GM23248 (cell line): ENCODE measurements at regions not wholly inside any gene's neighbourhood (a gene's known extent, or its start where the extent isn't known, plus 50 kb on each side); places are given as distances from the start of the nearest gene placed in this dataset.

Experiments used
- DNase-seq: peaks from one replicate; pipeline ENCODE4 v3.0.0-alpha.2; 2015
- H2AFZ ChIP-seq: fragments of 200-600 bp; sonication (generic); 2 replicates; pipeline ENCODE4 v1.6.1; 2016; ENCODE audit warnings: antibody characterized with exemption
- H3F3A ChIP-seq: fragments of 200-600 bp; sonication (generic); 2 replicates; pipeline ENCODE4 v1.6.1; 2016; ENCODE audit warnings: mild to moderate bottlenecking, antibody characterized with exemption, mixed run types; ENCODE audit not compliant: insufficient read depth
- H3K27ac ChIP-seq: fragments of 200-600 bp; sonication (generic); 2 replicates; pipeline ENCODE4 v1.5.1; 2016; ENCODE audit warnings: mild to moderate bottlenecking
- H3K27me3 ChIP-seq: fragments of 200-600 bp; sonication (generic); replicated peaks from 2 replicates; pipeline ENCODE4 v1.6.1; 2016; ENCODE audit warnings: mild to moderate bottlenecking; ENCODE audit not compliant: insufficient read depth
- H3K36me3 ChIP-seq: fragments of 200-600 bp; sonication (generic); 2 replicates; pipeline ENCODE4 v1.6.1; 2016; ENCODE audit warnings: low read depth, mild to moderate bottlenecking
- H3K4me1 ChIP-seq: fragments of 200-600 bp; sonication (generic); 2 replicates; pipeline ENCODE4 v1.6.1; 2016; ENCODE audit warnings: mild to moderate bottlenecking; ENCODE audit not compliant: insufficient read depth
- H3K4me2 ChIP-seq: fragments of 200-600 bp; sonication (generic); one replicate; pipeline ENCODE4 v1.6.1; 2016; ENCODE audit warnings: mild to moderate bottlenecking; ENCODE audit not compliant: unreplicated experiment
- H3K4me3 ChIP-seq: fragments of 200-600 bp; sonication (generic); 2 replicates; pipeline ENCODE4 v1.5.1; 2016; ENCODE audit warnings: mild to moderate bottlenecking
- H3K79me2 ChIP-seq: fragments of 200-600 bp; sonication (generic); 2 replicates; pipeline ENCODE4 v1.6.1; 2016; ENCODE audit warnings: mild to moderate bottlenecking; ENCODE audit not compliant: insufficient read depth
- H3K9ac ChIP-seq: fragments of 200-600 bp; sonication (generic); 2 replicates; pipeline ENCODE4 v1.6.1; 2016; ENCODE audit warnings: mild to moderate bottlenecking
- H3K9me2 ChIP-seq: fragments of 200-600 bp; sonication (generic); 2 replicates; pipeline ENCODE4 v1.6.1; 2016; ENCODE audit warnings: mixed run types, mild to moderate bottlenecking, moderate library complexity; ENCODE audit not compliant: insufficient read depth
- H3K9me3 ChIP-seq: fragments of 200-600 bp; sonication (generic); one replicate; pipeline ENCODE4 v1.6.1; 2017; ENCODE audit warnings: low read depth
- H4K20me1 ChIP-seq: fragments of 200-600 bp; sonication (generic); 2 replicates; pipeline ENCODE4 v1.6.0; 2016; ENCODE audit not compliant: insufficient read depth
- EZH2 ChIP-seq: fragments of 200-600 bp; sonication (generic); IDR thresholded peaks from 2 replicates; pipeline ENCODE4 v1.6.1; 2018; ENCODE audit warnings: antibody characterized with exemption, mild to moderate bottlenecking; ENCODE audit not compliant: insufficient read depth, poor library complexity, severe bottlenecking
- EZH2phosphoT487 ChIP-seq: fragments of 200-600 bp; sonication (generic); IDR thresholded peaks from 2 replicates; pipeline ENCODE4 v1.6.1; 2018; ENCODE audit warnings: antibody characterized with exemption, moderate library complexity, mild to moderate bottlenecking, low read depth; ENCODE audit not compliant: insufficient read depth
- WGBS, 2 experiments: methylation state at CpG; one replicate each; pipeline ENCODE4 v1.1.6; 2015 to 2017; ENCODE audit warnings: low lambda C conversion rate in 2 of 2, low coverage in 1 of 2; ENCODE audit errors: missing lambda C conversion rate in 2 of 2; 5-methylcytosine and 5-hydroxymethylcytosine counted together
- in situ Hi-C: fragments of 300-500 bp; cut with MboI; formaldehyde crosslinking; loops from 2 replicates; pipeline ENCODE4 v1.15.0; 2020

DNA sequence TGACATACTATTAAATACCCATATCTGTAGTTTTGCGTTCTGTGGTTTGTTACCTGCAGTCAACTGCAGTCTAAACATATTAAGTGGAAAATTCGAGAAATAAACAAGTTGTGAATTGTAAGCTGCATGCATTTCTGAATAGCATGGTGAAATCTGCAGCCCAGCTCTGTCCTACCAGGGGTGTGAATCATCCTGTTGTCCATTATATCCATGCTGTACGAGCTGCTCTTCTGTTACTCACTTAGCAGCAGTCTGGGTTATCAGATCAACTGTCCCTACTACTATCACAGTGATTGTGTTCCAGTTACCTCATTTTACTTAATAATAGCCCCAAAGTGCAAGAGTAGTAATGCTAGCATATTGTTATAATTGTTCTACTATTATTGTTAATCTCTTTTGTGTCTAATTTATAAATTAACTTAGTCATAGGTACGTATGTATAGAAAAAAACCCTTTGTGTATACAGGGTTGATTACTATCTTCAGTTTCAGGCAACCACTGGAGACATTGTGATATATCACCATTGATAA lies 173.7 kb upstream of the FAT4 start:
- no peaks in the 10 kb centered on the region for H3K36me3 ChIP-seq
- no peaks in the 10 kb centered on the region for H3K27me3 ChIP-seq
- 0 out of 2 replicates have a peak, but pooled peaks cover 7% of the 10 kb centered on the region for H3K4me1 ChIP-seq
- H2AFZ ChIP-seq, result no peak overlapping the region
- H3K79me2 ChIP-seq, result no peaks in the 10 kb centered on the region
- WGBS, 2 experiments, result 72 to 73% methylated on average over 4 of the region's 4 CpGs
- no peak overlapping the region for H3K9ac ChIP-seq
- H3K27ac ChIP-seq, result no peak overlapping the region
- H3K4me2 ChIP-seq, result no peak overlapping the region
- in situ Hi-C loops, result no loop called here
- H3K9me2 ChIP-seq, result no peaks in the 10 kb centered on the region
- no peaks in the 10 kb centered on the region for H4K20me1 ChIP-seq
- no peaks in the 10 kb centered on the region for H3F3A ChIP-seq
- H3K4me3 ChIP-seq, result no peak overlapping the region
- no peak for TF ChIP-seq EZH2
- TF ChIP-seq EZH2phosphoT487, result no peak
- H3K9me3 ChIP-seq, result no peaks in the 10 kb centered on the region
- DNase-seq, result peak; percentile 67

DNA sequence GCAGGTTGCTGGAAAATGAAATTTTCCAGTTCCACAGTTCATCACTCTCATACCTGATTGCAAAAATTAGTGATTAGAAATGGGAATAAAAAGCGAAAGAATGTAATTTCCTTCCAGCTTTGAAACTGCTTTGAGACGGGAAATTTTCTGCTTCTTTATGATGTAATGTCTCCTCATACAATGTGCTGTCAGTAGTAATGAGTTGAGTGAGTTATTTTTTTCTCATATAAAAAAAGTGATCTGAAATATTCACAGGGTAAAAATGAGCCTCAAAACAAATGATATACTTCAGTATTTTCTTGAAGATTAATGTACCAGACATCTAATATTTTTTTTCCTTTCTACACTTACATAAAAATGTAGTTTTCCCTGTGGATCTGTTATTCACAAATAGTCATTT lies 179.1 kb upstream of the FAT4 start:
- no peaks in the 10 kb centered on the region for H3K27me3 ChIP-seq
- 0 out of 2 replicates have a peak, but pooled peaks cover 5% of the 10 kb centered on the region for H3K4me1 ChIP-seq
- no peak overlapping the region for H3K27ac ChIP-seq
- H2AFZ ChIP-seq, result no peak overlapping the region
- WGBS, 2 experiments, result 46 to 51% methylated on average over 2 of the region's 2 CpGs
- H3K9me3 ChIP-seq, result no peaks in the 10 kb centered on the region
- H3K4me2 ChIP-seq, result no peak overlapping the region
- DNase-seq, result no peak
- no peaks in the 10 kb centered on the region for H3F3A ChIP-seq
- H3K9ac ChIP-seq, result no peak overlapping the region
- no peaks in the 10 kb centered on the region for H4K20me1 ChIP-seq
- H3K9me2 ChIP-seq, result no peaks in the 10 kb centered on the region
- no peaks in the 10 kb centered on the region for H3K79me2 ChIP-seq
- no peaks in the 10 kb centered on the region for H3K36me3 ChIP-seq
- in situ Hi-C loops, result no loop called here
- TF ChIP-seq EZH2phosphoT487, result no peak
- TF ChIP-seq EZH2, result no peak
- H3K4me3 ChIP-seq, result no peak overlapping the region

DNA sequence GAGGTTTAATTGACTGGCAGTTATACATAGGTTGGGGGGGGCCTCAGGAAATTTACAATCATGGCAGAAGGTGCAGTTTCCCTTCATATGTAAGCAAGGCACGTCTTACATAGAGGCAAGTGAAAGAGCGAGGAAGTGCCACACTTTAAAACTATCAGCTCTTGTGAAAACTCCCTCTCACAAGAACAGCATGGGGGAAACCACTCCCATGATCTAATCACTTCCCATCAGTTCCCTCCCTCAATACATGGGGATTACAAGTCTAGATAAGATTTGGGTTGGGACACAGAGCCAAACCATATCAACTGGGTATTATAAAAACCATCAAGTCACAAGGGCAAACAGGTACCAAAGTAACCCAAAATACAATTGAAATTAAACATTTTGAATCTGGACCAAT lies 182.0 kb upstream of the FAT4 start:
- Histone ChIP-seq H2AFZ (no peak overlapping the region), H3K79me2 (no peaks in the 10 kb centered on the region), H4K20me1 (no peaks in the 10 kb centered on the region), H3F3A (no peaks in the 10 kb centered on the region), H3K4me1 (0 out of 2 replicates have a peak, but pooled peaks cover 5% of the 10 kb centered on the region), H3K4me3 (no peak overlapping the region), H3K9ac (no peak overlapping the region), H3K27me3 (no peaks in the 10 kb centered on the region), H3K9me2 (no peaks in the 10 kb centered on the region), H3K27ac (no peak overlapping the region), H3K36me3 (no peaks in the 10 kb centered on the region), H3K4me2 (no peak overlapping the region), H3K9me3 (no peaks in the 10 kb centered on the region)
- no peak for DNase-seq
- TF ChIP-seq EZH2 (no peak), EZH2phosphoT487 (no peak)
- WGBS, 2 experiments, result 79 to 83% methylated on average over 2 of the region's 2 CpGs
- in situ Hi-C loops, result no loop called here

DNA sequence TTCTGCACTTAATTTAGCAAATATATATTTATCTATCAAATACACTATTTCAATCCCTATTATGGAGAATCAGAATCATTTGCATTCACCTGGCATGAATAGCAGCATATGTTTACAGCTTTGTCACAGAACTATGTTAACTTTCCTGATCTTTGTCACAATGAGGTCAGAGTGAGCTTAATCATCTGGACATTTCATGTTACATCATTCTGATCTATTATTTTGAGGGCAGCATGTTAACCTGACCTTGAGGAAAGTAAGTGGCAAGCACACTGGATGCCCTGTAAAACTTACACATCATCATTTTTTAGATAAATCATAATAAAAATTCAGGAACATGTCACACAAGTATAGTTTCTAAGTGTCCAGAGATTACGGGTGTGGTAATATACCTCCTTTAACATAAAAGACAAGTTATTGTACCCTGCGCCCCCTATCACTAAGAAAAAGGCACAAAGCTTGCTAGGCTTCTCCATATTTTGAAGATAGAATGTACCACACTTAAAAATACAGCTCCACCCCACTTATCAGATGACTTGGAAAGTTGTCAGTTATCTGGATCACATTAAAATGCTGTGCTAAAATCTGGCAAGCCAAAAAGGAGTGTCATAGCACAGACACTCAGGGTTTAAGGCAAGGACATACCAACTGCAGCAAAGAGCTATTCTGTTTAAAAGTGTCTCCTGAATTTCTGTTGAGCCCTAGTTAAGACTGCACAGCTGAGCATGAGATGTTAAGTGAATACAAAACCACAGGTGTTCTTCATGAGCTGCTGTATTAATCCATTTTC lies 182.7 kb upstream of the FAT4 start:
- Histone ChIP-seq H3K4me2 (no peak overlapping the region), H3K9me2 (no peaks in the 10 kb centered on the region), H3K27me3 (no peaks in the 10 kb centered on the region), H3K9ac (no peak overlapping the region), H3K4me1 (0 out of 2 replicates have a peak, but pooled peaks cover 5% of the 10 kb centered on the region), H2AFZ (0 out of 2 replicates have a peak overlapping the region, but pooled peaks have one; percentile 2), H3K4me3 (no peak overlapping the region), H3K79me2 (no peaks in the 10 kb centered on the region), H3K9me3 (no peaks in the 10 kb centered on the region), H4K20me1 (no peaks in the 10 kb centered on the region), H3K27ac (no peak overlapping the region), H3F3A (no peaks in the 10 kb centered on the region), H3K36me3 (no peaks in the 10 kb centered on the region)
- TF ChIP-seq EZH2phosphoT487 (no peak), EZH2 (no peak)
- WGBS, 2 experiments, result 43 to 47% methylated on average over 2 of the region's 2 CpGs
- in situ Hi-C loops, result no loop called here
- peak; percentile 47 for DNase-seq
